Right ventricle myocardium superior (tissue), 1 donor: ENCODE measurements at regions not wholly inside any gene's neighbourhood (a gene's known extent, or its start where the extent isn't known, plus 50 kb on each side); places are given as distances from the start of the nearest gene placed in this dataset.

Experiments used
- ATAC-seq: fragments of 200-7000 bp; cut with Tn5 transposase; one replicate; pipeline ENCODE4 v1.9.1; 2020; ENCODE audit warnings: mild to moderate bottlenecking; ENCODE audit not compliant: poor library complexity
- DNase-seq: peaks from one replicate; pipeline ENCODE4 v3.0.0-alpha.2; 2020
- intact Hi-C: fragments of 100-400 bp; cut with DNase I; formaldehyde crosslinking; loops from one replicate; pipeline ENCODE4 v1.11.2; 2022
- donor health status: DM: no; HTN: yes; CAD: no; lungs with severe emphysema.

- peak; percentile 24 for DNase-seq
- intact Hi-C loops, result no loop called here
- no peak for ATAC-seq
Observed at GRCh38 chr14:104314251-104314941, 176.0 kb downstream of the KIF26A start.

- ATAC-seq, result no peak
- DNase-seq, result peak; percentile 26
- intact Hi-C loops, result no loop called here
Observed at GRCh38 chr14:104315169-104315568, 176.8 kb downstream of the KIF26A start.

- intact Hi-C loops, result no loop called here
- DNase-seq (no peak), ATAC-seq (no peak)
Observed at GRCh38 chr14:104315625-104316024, 177.2 kb downstream of the KIF26A start.

- peak; percentile 36 for DNase-seq
- no peak for ATAC-seq
- intact Hi-C loops, result no loop called here
Observed at GRCh38 chr14:104316121-104316722, 177.8 kb downstream of the KIF26A start.

- ATAC-seq, result no peak
- intact Hi-C loops, result no loop called here
- DNase-seq, result no peak
Observed at GRCh38 chr14:104316723-104317491, 178.5 kb downstream of the KIF26A start.

GRCh38 chr14:104317492-104317805 lies 179.1 kb downstream of the KIF26A start:
- no peak for DNase-seq

GRCh38 chr14:104317975-104318557 lies 179.7 kb downstream of the KIF26A start:
- intact Hi-C loops, result no loop called here
- DNase-seq (no peak), ATAC-seq (peak; percentile 8)

More at GRCh38 chr14:104317492-104317805, 179.1 kb downstream of the KIF26A start:
- no peak for ATAC-seq
- intact Hi-C loops, result no loop called here

- intact Hi-C loops, result no loop called here
- ATAC-seq (peak; percentile 88), DNase-seq (peak; percentile 66)
Observed at GRCh38 chr14:104318558-104319490, 180.4 kb downstream of the KIF26A start.

GRCh38 chr14:104319491-104320241 lies 181.3 kb downstream of the KIF26A start:
- DNase-seq (peak; percentile 40), ATAC-seq (peak; percentile 5)
- intact Hi-C loops, result no loop called here

GRCh38 chr14:104320611-104321086 lies 182.3 kb downstream of the KIF26A start:
- ATAC-seq (peak; percentile 5), DNase-seq (peak; percentile 36)
- intact Hi-C loops, result no loop called here

- ATAC-seq, result peak; percentile 54
Observed at GRCh38 chr14:104321088-104321801, 182.9 kb downstream of the KIF26A start.

GRCh38 chr14:104321802-104322130 lies 183.4 kb downstream of the KIF26A start:
- no peak for ATAC-seq
- DNase-seq, result no peak
- intact Hi-C loops, result no loop called here

More at GRCh38 chr14:104321088-104321801, 182.9 kb downstream of the KIF26A start:
- DNase-seq, result peak; percentile 40
- intact Hi-C loops, result no loop called here

- no peak for ATAC-seq
- no peak for DNase-seq
- intact Hi-C loops, result no loop called here
Observed at GRCh38 chr14:104322531-104323366, 184.4 kb downstream of the KIF26A start.

- ATAC-seq (no peak), DNase-seq (no peak)
- intact Hi-C loops, result no loop called here
Observed at GRCh38 chr14:104323551-104324175, 185.3 kb downstream of the KIF26A start.

GRCh38 chr14:104326848-104327247 lies 188.5 kb downstream of the KIF26A start:
- peak; percentile 27 for DNase-seq
- ATAC-seq, result no peak
- intact Hi-C loops, result no loop called here

GRCh38 chr14:104328607-104329006 lies 190.2 kb downstream of the KIF26A start:
- intact Hi-C loops, result no loop called here
- ATAC-seq, result no peak
- DNase-seq, result no peak
